NCI-H345 treated with DMSO at 0.1 percent for 48 hours (cell line): ENCODE measurements at regions not wholly inside any gene's neighbourhood (a gene's known extent, or its start where the extent isn't known, plus 50 kb on each side); places are given as distances from the start of the nearest gene placed in this dataset.

Experiments used
- DNase-seq: peaks from one replicate; lab custom pipeline; 2025; ENCODE audit not compliant: unreplicated experiment; lab: John Stamatoyannopoulos, UW

GRCh38 chr15:85941186-85941855 lies 138.3 kb upstream of the AGBL1 start:
- DNase-seq, result no peak

GRCh38 chr15:85942632-85943031 lies 137.0 kb upstream of the AGBL1 start:
- no peak for DNase-seq

- no peak for DNase-seq
These were observed 136.5 kb upstream of the AGBL1 start for GRCh38 chr15:85943151-85943550.

- no peak for DNase-seq
These were observed 135.9 kb upstream of the AGBL1 start for GRCh38 chr15:85943791-85944190.

GRCh38 chr15:85947021-85947420 lies 132.7 kb upstream of the AGBL1 start:
- DNase-seq, result no peak

- no peak for DNase-seq
These were observed 131.7 kb upstream of the AGBL1 start for GRCh38 chr15:85947936-85948335.

- no peak for DNase-seq
These were observed 129.6 kb upstream of the AGBL1 start for GRCh38 chr15:85950101-85950500.

- DNase-seq, result no peak
These were observed 125.1 kb upstream of the AGBL1 start for GRCh38 chr15:85954586-85954985.

GRCh38 chr15:85955501-85956391 lies 123.9 kb upstream of the AGBL1 start:
- DNase-seq, result no peak

- DNase-seq, result no peak
These were observed 123.0 kb upstream of the AGBL1 start for GRCh38 chr15:85956532-85957275.

GRCh38 chr15:85959611-85960010 lies 120.1 kb upstream of the AGBL1 start:
- DNase-seq, result no peak

GRCh38 chr15:85960381-85960780 lies 119.3 kb upstream of the AGBL1 start:
- no peak for DNase-seq

- no peak for DNase-seq
These were observed 117.8 kb upstream of the AGBL1 start for GRCh38 chr15:85961821-85962220.

- no peak for DNase-seq
These were observed 116.4 kb upstream of the AGBL1 start for GRCh38 chr15:85963262-85963760.

- no peak for DNase-seq
These were observed 115.2 kb upstream of the AGBL1 start for GRCh38 chr15:85964471-85964870.

GRCh38 chr15:85967553-85967952 lies 112.1 kb upstream of the AGBL1 start:
- DNase-seq, result no peak

- DNase-seq, result no peak
These were observed 106.7 kb upstream of the AGBL1 start for GRCh38 chr15:85972805-85973540.

GRCh38 chr15:85973584-85974347 lies 105.9 kb upstream of the AGBL1 start:
- DNase-seq, result no peak

GRCh38 chr15:85974348-85974705 lies 105.3 kb upstream of the AGBL1 start:
- no peak for DNase-seq

GRCh38 chr15:85974742-85975141 lies 104.9 kb upstream of the AGBL1 start:
- no peak for DNase-seq
